Mucosa of gallbladder (tissue), 1 donor: ENCODE measurements at regions not wholly inside any gene's neighbourhood (a gene's known extent, or its start where the extent isn't known, plus 50 kb on each side); places are given as distances from the start of the nearest gene placed in this dataset.
"Not testable (repeated sequence)": the region's sequence is repeated elsewhere in the genome, so short reads cannot be mapped to it uniquely, and the experiment has no call there.

Experiments
- DNase-seq: peaks from one replicate; pipeline ENCODE4 v3.0.0-alpha.2; 2020; ENCODE audit warnings: low spot score
- donor health status: DM: no; HTN: no; CAD: no.

DNA sequence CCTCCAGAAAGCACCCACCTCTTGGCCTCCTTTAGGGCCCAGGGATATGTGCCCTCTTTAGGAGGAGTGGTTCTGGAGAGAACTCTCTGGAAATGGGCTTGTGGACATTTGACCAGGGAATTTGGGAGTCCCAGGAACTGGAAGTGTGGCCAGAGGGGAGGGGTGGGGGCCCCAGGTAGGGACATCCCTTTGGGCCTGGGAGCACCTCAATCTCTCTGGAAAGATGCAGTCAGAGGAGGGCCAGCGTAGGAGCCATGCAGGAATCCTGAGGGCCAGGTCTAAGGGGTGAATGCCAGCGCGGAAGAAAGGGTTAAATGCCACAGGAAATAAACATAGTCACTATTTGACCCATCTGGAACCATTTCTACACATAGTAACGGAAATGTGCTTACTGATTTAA lies 50.3 kb upstream of the ITGA11 start:
- no peak for DNase-seq

DNA sequence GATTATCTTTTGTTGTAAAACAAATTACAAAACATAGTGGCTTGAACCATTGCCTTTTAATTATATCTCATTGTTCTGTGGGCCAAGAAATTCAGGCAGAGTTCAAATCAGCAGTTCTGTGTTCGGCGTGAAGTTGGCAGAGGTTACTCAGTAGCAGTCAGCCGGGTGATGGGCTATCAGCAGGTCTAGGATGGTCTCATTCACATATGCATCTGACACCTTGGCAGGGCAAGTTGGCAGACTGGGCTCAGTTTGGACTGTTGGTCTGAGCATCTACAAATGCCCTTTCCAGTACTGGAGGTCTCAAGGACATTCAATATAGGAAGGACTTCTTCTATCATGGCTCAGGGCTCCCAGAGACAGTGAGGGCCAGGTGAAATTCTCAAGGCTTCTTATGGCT lies 51.2 kb upstream of the ITGA11 start:
- DNase-seq = no peak

DNA sequence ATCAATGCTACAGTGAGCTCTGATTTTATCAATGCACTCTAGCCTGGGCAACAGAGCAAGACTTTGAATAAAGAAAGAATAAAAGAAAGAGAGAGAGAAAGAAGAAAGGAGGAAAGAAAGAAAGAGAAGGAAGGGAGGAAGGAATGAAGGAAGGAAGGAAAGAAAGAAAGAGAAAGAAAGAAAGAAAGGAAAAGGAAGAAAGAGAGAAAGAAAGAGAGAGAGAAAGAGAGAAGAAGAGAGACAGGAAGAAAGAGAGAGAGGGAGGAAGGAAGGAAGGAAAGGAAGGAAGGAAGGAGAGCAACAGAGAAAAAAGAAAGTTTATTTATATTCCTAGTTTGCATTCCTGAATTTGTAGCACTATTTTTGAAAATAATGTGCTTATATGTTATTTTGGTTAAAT lies 52.3 kb upstream of the ITGA11 start:
- DNase-seq = no peak

DNA sequence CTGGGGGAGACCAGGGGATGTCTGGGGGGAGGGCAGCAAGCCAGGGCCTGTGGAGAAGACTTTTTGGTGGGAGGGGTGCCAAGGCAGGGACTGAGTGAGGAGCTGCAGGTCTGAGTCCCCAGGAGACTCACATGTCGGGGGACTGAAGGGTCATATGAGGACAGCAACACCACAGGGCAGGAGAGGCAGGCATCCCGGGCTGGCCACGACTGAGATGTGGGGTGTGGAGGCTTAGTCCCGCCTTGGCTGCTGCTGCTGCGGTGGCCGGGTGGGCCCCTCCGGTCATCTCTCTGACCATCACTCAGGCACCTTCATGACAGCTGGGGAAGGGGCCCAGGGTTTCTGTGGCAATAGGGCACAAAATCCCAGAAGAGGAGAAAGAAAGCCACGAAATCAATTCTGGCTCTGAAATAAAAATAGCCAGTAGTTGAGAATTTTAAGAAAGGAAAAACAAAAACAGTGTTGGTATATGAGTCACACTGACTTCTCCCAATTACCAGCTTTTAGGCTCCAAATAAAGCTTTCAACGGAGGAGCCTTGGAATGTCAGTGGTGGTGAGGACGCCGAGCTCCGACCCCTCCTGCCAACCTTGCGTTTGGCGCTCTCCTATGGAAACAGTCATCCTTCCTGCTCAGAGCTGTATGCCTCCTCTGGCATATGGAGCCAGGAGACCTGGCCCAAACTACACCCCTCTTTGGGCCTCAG lies 52.9 kb upstream of the ITGA11 start:
- no peak for DNase-seq

DNA sequence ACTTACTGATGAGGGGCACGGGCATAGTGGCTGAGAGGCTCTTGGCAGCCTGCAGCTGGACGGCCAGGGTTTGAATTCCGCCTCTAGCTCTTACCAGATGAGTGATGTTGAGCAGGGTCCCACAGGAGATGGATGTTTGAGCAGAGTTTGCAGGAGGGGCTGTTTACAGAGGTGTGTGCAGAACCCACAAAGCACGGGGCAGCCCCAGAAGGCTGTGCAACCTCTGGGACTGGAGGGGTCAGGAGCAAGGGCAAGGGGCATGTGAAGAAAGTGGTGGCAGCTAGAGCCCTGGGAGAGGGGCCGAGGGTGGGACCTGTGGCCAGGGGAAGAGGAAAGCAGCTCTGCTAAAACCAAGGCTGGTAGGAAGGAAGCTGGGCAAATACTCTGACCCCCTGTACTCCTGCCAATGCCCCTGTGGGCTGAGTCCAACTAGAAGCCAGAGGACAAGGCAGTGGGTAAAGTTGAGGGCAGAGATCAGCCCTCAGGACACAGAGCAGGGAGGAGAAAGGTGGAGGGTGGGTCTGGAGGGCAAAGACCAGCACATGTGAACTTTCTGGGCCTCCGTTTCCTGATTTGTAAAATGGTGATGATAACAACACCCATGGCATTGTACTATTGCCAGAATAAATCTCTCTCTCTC lies 53.9 kb upstream of the ITGA11 start:
- DNase-seq = no peak

DNA sequence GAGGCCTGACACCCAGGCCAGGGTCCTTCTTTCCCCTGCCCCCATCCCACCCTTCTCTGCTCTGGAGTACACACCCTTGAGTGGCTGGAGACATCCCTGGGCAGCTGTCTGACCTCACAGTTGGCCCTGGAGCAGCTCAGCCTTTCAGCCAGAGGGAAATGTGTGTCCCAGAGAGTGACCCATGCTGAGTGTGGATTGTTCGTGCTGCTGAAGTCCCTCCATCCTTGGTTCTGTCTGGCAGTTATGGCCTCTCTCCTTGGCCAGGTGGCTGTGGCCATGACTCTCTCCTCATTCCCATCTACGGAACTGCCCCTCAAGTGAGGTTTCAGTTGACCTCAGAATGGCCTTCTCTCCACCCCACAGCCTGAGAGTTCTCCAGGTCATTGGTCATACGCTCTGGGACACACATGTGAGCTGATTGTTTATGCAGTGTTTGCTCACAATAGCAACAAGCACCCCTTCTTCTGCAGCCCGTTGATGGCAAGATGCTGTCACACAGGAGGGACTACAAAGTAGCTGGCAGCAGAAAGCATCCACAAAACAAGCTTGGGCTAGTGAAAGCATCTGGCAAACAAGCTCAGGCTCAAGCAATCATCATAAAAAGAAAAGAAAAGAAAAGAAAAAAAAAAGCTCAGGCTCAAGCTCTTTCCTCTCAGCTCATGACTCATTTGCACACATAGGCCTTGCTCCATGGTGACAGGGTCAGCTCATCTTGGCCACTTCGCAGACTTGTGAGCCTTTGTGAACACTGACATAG lies 55.3 kb upstream of the ITGA11 start:
- no peak for DNase-seq

DNA sequence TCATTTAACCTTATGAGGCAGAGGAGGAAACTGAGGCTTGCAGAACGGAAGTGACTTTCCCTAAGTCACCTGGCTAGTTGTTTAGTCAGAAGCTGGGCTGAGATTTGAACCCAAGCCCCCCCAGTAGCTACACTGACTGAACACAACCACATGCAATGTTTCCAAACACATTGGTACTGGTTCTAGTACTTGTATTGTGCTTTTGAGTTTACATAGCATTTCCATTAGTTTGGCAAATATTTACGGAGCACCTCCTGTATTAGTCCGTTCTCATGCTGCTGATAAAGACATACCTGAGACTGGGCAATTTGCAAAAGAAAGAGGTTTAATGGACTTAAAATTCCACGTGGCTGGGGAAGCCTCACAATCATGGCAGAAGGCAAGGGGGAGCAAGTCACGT lies 56.3 kb upstream of the ITGA11 start:
- no peak for DNase-seq

DNA sequence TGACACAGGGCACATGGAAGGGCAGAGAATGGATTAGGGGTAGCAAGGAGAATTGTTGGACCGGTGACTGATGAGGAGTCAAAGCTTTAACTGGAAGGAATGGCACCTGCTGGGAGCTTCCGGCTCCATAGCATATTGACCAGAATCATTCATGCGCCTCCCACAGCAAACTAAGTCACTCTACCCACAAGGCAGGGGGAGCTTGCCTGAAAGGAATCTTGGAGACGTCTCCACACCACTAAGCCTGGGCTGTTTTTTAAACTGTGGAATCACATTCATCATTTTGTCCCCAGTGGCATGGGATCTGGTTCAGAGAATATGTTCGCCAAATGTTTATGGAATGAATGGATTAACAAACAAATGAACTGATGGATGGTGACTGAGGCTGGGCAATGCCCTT lies 57.0 kb upstream of the ITGA11 start:
- DNase-seq = no peak

DNA sequence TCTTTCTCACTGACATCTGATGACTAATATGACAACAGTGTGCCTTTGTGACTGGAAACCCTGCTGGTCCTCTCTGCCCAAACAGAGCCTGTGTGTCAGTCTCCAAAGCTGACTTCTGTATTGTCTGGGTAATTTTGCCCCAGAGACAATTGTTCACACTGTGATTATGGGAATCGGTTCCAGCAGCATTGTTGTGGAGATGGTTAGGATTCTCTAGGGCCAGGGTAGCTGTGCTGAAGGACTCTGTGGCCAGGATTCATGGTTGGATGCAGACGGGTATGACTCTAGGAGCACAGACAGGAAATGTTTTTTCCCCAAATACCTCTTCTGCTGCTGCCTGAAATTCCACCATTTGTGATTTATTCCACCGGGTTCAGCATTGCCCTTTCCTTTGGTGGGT lies 57.5 kb upstream of the ITGA11 start:
- no peak for DNase-seq

DNA sequence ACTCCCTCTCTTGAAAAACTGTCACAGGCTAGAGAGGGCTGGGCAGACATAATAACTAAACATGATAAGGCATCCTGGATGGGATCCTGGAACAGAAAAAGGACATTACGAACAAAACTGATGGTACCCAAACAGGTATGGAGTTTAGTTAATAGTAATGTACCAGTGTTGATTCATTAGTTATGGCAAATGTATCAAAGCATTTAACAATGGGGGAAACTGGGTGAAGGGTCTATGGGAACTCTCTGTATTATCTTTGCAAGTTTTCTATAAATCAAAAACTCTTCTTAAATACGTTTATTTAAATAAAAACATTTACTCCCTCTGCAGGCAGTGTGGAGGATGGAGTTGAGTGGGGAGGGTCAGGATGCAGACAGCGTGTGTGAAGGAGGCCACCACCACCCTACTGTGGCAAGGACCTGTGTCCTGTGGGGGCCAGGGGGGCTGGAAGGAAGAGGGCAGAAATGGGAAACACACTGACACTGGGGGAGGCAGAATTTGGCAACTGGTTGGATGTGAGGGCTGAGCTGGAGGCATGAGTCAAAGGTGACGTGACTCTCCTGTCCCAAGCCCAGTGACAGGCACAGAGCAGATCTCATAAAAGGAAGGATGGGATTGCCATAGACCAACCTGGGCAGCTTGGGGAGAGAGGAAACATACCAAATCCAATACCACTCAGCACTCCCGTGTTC lies 59.6 kb upstream of the ITGA11 start:
- no peak for DNase-seq

DNA sequence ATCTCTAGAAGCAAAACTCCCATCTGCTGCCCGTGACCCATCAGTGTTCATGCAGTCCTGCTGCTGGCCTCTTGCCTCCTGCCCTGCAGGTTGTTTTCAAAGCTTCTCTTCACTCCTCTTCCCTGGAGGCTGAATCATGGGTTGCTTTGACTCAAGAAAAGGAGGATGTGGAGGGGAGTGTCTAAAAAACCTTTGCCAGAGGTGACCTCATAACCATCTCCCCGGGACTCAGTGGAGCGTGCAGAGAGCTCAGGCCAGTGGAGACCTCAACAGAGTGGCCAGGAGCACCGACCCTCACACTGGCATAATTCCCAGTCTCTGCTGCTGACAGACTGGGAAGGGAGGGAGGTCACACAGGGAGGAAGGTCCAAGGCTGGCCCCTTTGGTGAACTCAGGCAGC lies 60.9 kb upstream of the ITGA11 start:
- DNase-seq = no peak

DNA sequence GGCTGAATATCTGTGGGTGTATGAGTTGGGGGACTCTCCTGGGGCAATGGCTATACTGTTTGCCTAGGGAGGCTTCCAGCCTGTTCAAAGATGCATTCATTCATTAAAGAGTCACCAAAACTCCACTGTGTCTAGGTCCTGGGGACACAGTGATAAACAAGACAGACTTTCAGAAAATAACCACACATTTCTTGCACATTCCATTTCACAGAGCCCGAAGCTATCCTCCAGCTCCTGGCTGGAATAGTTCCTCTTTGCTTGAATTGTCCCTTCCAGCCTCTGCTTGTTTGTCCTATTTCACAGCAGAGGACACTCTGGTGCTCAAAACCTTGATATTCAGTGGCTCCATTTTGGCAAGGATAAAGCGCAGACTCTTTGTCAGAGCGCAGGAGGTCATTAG lies 61.7 kb upstream of the ITGA11 start:
- DNase-seq = no peak

DNA sequence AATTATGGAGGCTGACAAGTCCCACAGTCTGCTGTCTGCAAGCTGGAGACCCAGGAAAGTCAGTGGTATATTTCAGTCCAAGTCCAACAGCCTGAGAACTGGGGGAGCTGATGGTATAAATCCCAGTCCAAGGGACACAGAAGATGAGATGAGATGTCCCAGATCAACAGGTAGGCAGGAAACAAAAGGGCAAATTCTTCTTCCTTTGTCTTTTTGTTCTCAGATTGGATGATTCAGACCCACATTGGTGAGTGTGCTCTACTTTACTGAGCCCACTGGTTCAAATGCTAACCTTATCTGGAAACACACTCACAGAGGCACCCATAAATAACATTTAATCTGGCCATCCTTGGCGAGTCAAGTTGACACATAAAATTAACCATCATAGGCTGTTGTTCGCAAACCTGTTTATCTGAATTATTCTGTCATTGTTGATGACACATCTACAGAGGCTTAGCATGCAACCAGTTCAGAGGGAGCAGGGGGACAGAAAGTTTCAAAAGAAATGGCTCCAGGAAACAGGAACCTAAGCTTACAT lies 62.7 kb upstream of the ITGA11 start:
- no peak for DNase-seq

DNA sequence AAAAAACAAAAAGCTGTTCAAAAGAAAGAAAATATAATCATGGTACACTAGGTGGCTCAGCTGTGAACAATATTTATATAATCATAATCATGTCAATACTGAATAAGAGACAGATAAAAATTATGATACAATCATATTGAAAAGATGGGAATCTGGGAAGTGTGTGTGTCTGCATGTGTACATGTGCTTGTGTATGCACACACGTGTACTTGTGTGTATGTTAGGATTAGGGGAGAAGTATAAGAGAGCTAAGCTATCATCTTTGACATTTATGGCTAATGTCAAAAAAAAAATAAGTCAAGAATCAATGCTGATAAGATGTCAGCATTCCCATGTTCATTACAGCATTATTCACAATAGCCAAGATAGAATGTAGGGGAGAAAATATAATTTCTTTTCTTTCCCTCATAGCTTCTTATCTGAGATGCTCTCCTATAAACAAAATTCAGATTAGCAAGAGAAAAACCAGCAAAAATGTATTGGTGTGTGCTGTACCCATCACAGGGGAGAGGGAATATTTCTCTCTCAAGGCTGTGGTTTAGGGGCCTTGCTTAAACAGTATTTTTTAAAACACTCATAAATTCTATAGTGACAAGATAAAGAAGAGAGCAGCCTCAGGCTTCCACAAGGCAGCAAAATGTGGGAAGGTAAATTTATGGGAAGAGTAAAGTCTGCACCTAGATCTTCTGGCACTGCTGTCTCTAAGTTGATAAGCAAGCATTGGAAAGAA lies 63.4 kb upstream of the ITGA11 start:
- DNase-seq = no peak

DNA sequence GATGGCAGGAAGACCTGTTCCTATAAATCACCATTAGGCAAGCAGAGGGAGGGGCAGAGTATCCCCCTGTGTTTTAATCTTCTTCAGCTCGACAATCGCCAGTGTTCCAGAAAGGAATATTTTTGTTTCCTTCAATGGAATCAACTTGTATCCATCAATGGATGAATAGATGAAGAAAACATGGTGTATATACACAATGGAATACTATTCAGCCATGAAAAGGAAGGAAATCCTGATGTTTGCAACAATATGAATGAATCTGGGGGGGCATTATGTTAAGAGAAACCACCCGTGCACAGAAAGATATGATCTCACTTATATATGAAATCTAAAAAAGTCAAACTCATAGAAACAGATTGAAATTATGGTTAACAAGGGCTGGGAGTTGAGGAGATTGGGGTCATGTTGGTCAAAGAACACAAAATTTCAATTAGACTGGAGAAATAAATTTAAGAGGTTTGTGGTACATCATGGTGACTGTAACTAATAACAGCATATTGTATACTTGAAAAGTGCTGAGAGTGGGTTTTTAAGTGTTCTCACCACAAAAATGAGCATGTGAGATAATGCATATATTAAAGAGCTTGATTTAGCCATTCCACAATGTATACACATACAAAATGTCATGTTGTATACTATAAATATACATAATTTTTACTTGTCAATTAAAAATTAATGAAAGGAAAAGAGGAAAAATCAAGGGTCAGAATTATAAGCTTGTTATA lies 64.2 kb upstream of the ITGA11 start:
- DNase-seq = no peak

DNA sequence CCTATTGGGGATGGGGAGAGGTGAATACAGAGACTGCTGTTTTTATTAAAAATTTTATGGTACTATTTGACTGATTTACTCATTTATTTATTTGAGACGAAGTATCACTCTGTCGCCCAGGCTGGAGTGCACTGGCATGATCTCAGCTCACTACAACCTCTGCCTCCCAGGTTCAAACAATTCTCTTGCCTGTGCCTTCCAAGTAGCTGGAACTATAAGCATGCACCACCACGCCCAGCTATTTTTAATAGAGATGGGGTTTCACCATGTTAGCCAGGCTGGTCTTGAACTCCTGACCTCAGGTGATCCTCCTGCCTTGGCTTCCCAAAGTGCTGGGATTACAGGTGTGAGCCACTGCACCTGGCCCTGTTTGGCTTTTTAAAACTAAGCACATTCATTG lies 64.8 kb upstream of the ITGA11 start:
- DNase-seq = not testable (repeated sequence)

DNA sequence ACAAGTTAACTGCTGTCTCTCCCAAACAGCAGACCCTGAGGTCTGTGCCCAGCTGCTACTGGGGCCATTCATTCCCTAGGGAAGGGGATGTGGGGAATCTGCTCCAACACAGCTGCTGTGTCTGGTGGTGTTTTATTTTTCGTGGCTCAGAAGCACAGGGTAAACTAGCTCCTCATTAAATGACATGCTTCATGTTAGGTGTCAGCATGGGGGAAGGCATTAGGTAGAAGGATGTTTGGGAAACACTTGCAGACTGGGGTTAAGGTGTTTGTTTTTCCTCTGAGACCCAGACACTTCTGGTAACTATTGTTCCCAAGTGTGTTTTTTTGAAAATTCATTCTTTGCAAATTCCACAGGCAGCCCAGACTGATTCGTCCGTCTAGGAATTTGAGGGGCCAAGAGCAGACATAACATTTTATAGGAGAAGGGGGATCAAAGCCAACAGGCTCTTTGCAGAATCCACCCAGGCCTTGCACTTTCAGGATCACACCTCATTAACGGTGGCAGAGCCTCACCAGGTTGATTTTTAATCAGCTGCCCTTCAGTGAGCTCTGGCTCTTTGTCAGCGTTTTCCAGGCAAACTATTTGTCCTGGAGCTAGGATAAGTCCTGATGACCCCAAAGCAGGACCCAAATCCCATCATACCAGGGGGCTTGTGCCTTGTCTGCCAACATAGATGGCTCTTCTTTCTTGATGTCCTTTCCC lies 65.4 kb upstream of the ITGA11 start:
- no peak for DNase-seq

DNA sequence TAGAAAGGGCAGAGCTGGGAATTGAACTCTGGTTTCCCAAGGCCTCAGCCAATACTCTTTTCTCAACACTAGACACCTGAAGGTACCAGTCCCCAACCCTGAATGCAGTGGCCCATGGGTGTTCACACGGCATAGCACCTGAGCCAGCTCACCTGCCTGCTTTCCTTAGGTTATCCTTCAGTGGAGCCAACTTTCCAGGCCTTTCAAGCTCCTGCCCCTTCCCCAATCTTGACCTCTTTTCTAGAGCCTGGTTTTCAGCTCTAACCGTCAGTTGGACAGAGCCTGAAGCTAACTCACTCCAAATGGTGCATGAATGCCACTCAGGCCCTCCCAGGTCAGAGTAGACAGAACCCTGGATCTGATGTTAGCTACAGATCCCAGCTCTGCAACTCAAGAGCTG lies 66.1 kb upstream of the ITGA11 start:
- no peak for DNase-seq

DNA sequence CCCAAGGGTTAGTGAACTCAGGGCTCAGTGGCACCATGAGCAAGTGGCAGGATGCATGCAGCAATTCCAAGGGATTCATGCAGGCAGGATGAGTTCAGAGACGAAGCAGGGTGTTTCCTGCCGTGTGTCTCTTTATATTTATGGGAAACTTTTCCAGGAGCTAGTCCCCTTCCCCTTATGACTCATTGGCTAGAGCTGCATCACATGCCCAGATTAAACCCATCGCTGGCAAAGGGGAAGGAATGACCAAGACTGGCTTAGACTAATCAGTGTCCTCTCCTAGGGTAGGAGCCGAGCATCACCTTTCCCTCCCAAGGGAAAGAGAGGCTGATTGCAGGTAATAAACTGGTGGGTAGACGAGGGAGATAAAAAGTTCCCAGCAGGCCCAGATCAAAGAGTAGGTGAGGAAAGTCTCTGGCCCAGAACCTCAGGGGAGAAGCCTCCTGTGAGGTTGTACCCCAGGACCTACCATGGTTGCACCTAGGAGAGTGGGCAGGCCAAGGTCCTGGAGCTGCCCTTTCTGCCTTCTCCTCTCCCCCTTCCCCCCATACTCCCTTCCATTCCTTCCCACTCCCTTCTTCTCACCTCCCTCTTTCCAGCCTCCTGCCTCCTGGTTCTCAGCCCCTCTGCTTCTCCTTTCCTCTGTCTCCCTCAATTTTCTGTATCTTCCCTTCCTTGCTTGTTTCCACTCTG lies 67.8 kb upstream of the ITGA11 start:
- no peak for DNase-seq
